GM19463 (cell line): ENCODE measurements at regions not wholly inside any gene's neighbourhood (a gene's known extent, or its start where the extent isn't known, plus 50 kb on each side); places are given as distances from the start of the nearest gene placed in this dataset.

Experiments
- ATAC-seq: cut with Tn5 transposase; IDR thresholded peaks from one replicate; pipeline ENCODE4 v1.9.1; 2021; ENCODE audit warnings: mild to moderate bottlenecking, moderate library complexity; ENCODE audit not compliant: unreplicated experiment

GRCh38 chr10:84076047-84076388 lies 63.3 kb upstream of the GHITM start:
- ATAC-seq: no peak

GRCh38 chr10:84076540-84077195 lies 62.6 kb upstream of the GHITM start:
- ATAC-seq: no peak

DNA sequence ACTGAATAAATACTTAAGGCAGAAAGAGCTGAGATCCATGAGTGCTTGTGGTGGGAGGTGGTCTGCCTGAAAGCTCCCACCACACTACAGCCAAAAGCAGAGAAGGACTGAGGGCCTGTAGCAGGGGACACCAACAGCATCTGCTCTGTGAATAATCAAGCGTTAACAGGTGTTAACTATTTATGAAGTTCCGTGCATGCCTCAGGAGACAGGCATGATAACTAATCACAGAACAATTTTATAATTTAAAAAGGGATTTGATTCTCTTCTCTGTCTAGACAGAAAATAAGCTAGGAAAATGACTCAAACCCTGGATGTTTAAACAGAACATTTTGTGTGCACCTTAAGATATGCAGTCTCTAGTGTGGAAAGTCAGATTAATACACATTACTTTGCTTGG lies 61.5 kb upstream of the GHITM start:
- ATAC-seq: no peak

DNA sequence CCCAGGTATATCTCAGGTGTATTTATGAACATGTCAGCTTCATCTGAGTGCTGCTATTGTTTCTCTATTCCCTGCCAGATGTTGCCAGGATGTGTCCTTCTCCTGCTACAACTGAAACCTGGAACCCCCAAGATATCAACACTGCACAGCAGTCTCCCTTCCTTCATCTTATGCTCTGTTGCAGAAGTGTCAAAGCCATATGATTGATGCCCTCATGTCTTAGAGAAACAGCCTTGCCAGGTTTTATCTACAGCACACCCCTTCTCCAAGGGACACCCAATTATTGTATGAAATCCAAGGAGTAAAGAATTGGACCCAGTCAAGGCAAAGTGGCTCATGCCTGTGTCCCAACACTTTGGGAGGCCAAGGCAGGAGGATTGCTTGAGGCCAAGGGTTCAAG lies 60.5 kb upstream of the GHITM start:
- no peak for ATAC-seq

DNA sequence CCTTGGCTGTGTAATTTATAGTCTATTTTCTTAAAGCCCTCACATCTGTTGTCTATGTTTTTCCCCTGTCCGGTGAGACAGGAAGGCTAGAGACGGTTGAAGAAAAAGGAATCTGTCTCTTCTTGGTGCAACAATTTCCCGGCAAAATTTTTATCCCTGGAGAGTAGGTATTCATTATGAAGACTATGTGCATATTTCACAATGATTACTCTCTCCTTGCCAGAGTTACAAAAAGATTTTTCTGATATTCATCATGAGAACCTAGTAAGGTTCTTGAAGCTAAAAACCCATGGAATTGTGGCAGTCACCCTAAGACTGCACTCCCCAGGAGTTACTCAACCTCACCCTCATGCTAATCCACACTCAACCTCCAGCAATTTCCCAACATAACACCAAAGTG lies 55.0 kb upstream of the GHITM start:
- ATAC-seq: no peak

DNA sequence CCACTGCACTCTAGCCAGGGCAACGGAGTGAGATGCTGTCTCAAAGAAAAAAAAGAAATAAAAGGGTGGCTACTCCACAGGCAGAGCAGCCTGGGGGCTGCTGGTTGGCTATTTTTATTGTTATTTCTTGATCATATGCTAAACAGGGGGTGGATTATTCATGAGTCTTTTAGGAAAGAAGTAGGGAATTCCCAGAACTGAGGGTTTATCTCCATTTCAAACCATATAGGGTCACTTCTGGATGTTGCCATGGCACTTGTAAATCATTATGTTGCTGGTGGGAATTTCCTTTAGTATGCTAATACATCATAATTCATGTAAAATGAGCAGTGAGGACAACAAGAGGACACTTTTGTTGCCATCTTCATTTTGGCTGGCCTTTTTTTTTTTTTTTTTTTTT lies 52.1 kb upstream of the GHITM start:
- no peak for ATAC-seq

GRCh38 chr10:84088626-84089025 lies 50.7 kb upstream of the GHITM start:
- no peak for ATAC-seq

DNA sequence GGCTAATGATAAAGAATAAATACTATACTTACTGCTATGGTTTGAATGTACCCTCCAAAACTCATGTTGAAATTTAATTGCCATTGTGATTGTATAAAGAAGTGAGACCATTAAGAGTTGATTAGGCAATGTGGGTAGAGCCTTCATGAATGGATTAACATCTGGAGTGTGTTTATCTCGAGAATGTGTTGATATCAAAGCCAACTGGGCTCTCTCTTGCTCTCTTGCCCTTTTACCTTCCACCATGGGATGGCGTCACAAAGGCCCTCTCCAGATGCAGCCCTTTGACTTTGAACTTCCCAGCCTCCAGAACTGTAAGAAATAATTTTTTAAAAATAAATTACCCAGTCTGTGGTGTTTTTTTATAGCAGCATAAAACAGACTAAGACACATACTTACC lies 50.1 kb upstream of the GHITM start:
- no peak for ATAC-seq
